GM23248 (cell line): ENCODE measurements at regions not wholly inside any gene's neighbourhood (a gene's known extent, or its start where the extent isn't known, plus 50 kb on each side); places are given as distances from the start of the nearest gene placed in this dataset.
"Not testable (repeated sequence)": the region's sequence is repeated elsewhere in the genome, so short reads cannot be mapped to it uniquely, and the experiment has no call there.

Experiments used
- DNase-seq: peaks from one replicate; pipeline ENCODE4 v3.0.0-alpha.2; 2015
- H2AFZ ChIP-seq: fragments of 200-600 bp; sonication (generic); 2 replicates; pipeline ENCODE4 v1.6.1; 2016; ENCODE audit warnings: antibody characterized with exemption
- H3F3A ChIP-seq: fragments of 200-600 bp; sonication (generic); 2 replicates; pipeline ENCODE4 v1.6.1; 2016; ENCODE audit warnings: mild to moderate bottlenecking, antibody characterized with exemption, mixed run types; ENCODE audit not compliant: insufficient read depth
- H3K27ac ChIP-seq: fragments of 200-600 bp; sonication (generic); 2 replicates; pipeline ENCODE4 v1.5.1; 2016; ENCODE audit warnings: mild to moderate bottlenecking
- H3K27me3 ChIP-seq: fragments of 200-600 bp; sonication (generic); replicated peaks from 2 replicates; pipeline ENCODE4 v1.6.1; 2016; ENCODE audit warnings: mild to moderate bottlenecking; ENCODE audit not compliant: insufficient read depth
- H3K36me3 ChIP-seq: fragments of 200-600 bp; sonication (generic); 2 replicates; pipeline ENCODE4 v1.6.1; 2016; ENCODE audit warnings: low read depth, mild to moderate bottlenecking
- H3K4me1 ChIP-seq: fragments of 200-600 bp; sonication (generic); 2 replicates; pipeline ENCODE4 v1.6.1; 2016; ENCODE audit warnings: mild to moderate bottlenecking; ENCODE audit not compliant: insufficient read depth
- H3K4me2 ChIP-seq: fragments of 200-600 bp; sonication (generic); one replicate; pipeline ENCODE4 v1.6.1; 2016; ENCODE audit warnings: mild to moderate bottlenecking; ENCODE audit not compliant: unreplicated experiment
- H3K4me3 ChIP-seq: fragments of 200-600 bp; sonication (generic); 2 replicates; pipeline ENCODE4 v1.5.1; 2016; ENCODE audit warnings: mild to moderate bottlenecking
- H3K79me2 ChIP-seq: fragments of 200-600 bp; sonication (generic); 2 replicates; pipeline ENCODE4 v1.6.1; 2016; ENCODE audit warnings: mild to moderate bottlenecking; ENCODE audit not compliant: insufficient read depth
- H3K9ac ChIP-seq: fragments of 200-600 bp; sonication (generic); 2 replicates; pipeline ENCODE4 v1.6.1; 2016; ENCODE audit warnings: mild to moderate bottlenecking
- H3K9me2 ChIP-seq: fragments of 200-600 bp; sonication (generic); 2 replicates; pipeline ENCODE4 v1.6.1; 2016; ENCODE audit warnings: mixed run types, mild to moderate bottlenecking, moderate library complexity; ENCODE audit not compliant: insufficient read depth
- H3K9me3 ChIP-seq: fragments of 200-600 bp; sonication (generic); one replicate; pipeline ENCODE4 v1.6.1; 2017; ENCODE audit warnings: low read depth
- H4K20me1 ChIP-seq: fragments of 200-600 bp; sonication (generic); 2 replicates; pipeline ENCODE4 v1.6.0; 2016; ENCODE audit not compliant: insufficient read depth
- EZH2 ChIP-seq: fragments of 200-600 bp; sonication (generic); IDR thresholded peaks from 2 replicates; pipeline ENCODE4 v1.6.1; 2018; ENCODE audit warnings: antibody characterized with exemption, mild to moderate bottlenecking; ENCODE audit not compliant: insufficient read depth, poor library complexity, severe bottlenecking
- EZH2phosphoT487 ChIP-seq: fragments of 200-600 bp; sonication (generic); IDR thresholded peaks from 2 replicates; pipeline ENCODE4 v1.6.1; 2018; ENCODE audit warnings: antibody characterized with exemption, moderate library complexity, mild to moderate bottlenecking, low read depth; ENCODE audit not compliant: insufficient read depth
- WGBS, 2 experiments: methylation state at CpG; one replicate each; pipeline ENCODE4 v1.1.6; 2015 to 2017; ENCODE audit warnings: low lambda C conversion rate in 2 of 2, low coverage in 1 of 2; ENCODE audit errors: missing lambda C conversion rate in 2 of 2; 5-methylcytosine and 5-hydroxymethylcytosine counted together
- in situ Hi-C: fragments of 300-500 bp; cut with MboI; formaldehyde crosslinking; loops from 2 replicates; pipeline ENCODE4 v1.15.0; 2020

- TF ChIP-seq EZH2phosphoT487: no peak
- TF ChIP-seq EZH2: no peak
- H3K4me2 ChIP-seq: no peak overlapping the region
- H3K4me1 ChIP-seq: peaks cover 7% of the 10 kb centered on the region
- H3K9me2 ChIP-seq: no peaks in the 10 kb centered on the region
- H4K20me1 ChIP-seq: no peaks in the 10 kb centered on the region
- no peaks in the 10 kb centered on the region for H3K79me2 ChIP-seq
- 0 out of 2 replicates have a peak, but pooled peaks cover 3% of the 10 kb centered on the region for H3F3A ChIP-seq
- in situ Hi-C loops: no loop called here
- no peak overlapping the region for H3K27ac ChIP-seq
- no peak overlapping the region for H2AFZ ChIP-seq
- DNase-seq: no peak
- no peaks in the 10 kb centered on the region for H3K9me3 ChIP-seq
- H3K4me3 ChIP-seq: no peak overlapping the region
- no peaks in the 10 kb centered on the region for H3K36me3 ChIP-seq
- 33 to 42% methylated on average over 5 of the region's 5 CpGs for WGBS, 2 experiments
- no peak overlapping the region for H3K9ac ChIP-seq
- H3K27me3 ChIP-seq: peaks cover 16% of the 10 kb centered on the region
These were observed 96.1 kb downstream of the IER5 start for GRCh38 chr1:181184621-181185020.

GRCh38 chr1:181185461-181185860 lies 97.0 kb downstream of the IER5 start:
- no peaks in the 10 kb centered on the region for H3K9me2 ChIP-seq
- H2AFZ ChIP-seq: no peak overlapping the region
- H3K4me2 ChIP-seq: no peak overlapping the region
- H3K4me1 ChIP-seq: no peaks in the 10 kb centered on the region; the same call in 1 of the 2 replicates
- DNase-seq: no peak
- 14 to 15% methylated on average over 3 of the region's 3 CpGs for WGBS, 2 experiments
- no peaks in the 10 kb centered on the region for H4K20me1 ChIP-seq
- in situ Hi-C loops: no loop called here
- no peak overlapping the region for H3K9ac ChIP-seq
- H3K79me2 ChIP-seq: no peaks in the 10 kb centered on the region
- peaks cover 16% of the 10 kb centered on the region for H3K27me3 ChIP-seq
- no peaks in the 10 kb centered on the region for H3K9me3 ChIP-seq
- TF ChIP-seq EZH2 (no peak), EZH2phosphoT487 (no peak)
- H3K36me3 ChIP-seq: no peaks in the 10 kb centered on the region
- no peak overlapping the region for H3K4me3 ChIP-seq
- H3K27ac ChIP-seq: no peak overlapping the region
- no peaks in the 10 kb centered on the region for H3F3A ChIP-seq

- H3K79me2 ChIP-seq, H3K9me3 ChIP-seq, in situ Hi-C loops, H3K27ac ChIP-seq, H3K9ac ChIP-seq, DNase-seq, H3F3A ChIP-seq, H3K9me2 ChIP-seq, H3K36me3 ChIP-seq, H3K4me3 ChIP-seq, H3K4me2 ChIP-seq, H4K20me1 ChIP-seq, H3K4me1 ChIP-seq, H2AFZ ChIP-seq: not testable (repeated sequence)
- WGBS, 2 experiments: 28 to 33% methylated on average over 4 of the region's 4 CpGs
- H3K27me3 ChIP-seq: peaks cover 16% of the 10 kb centered on the region
These were observed 97.6 kb downstream of the IER5 start for GRCh38 chr1:181186133-181186532.

GRCh38 chr1:181187337-181188126 lies 99.0 kb downstream of the IER5 start:
- Histone ChIP-seq H3F3A (no peaks in the 10 kb centered on the region), H4K20me1 (no peaks in the 10 kb centered on the region), H3K79me2 (no peaks in the 10 kb centered on the region), H3K27ac (no peak overlapping the region), H2AFZ (no peak overlapping the region), H3K9ac (no peak overlapping the region), H3K27me3 (peaks cover 16% of the 10 kb centered on the region), H3K4me1 (no peaks in the 10 kb centered on the region), H3K36me3 (no peaks in the 10 kb centered on the region), H3K9me3 (no peaks in the 10 kb centered on the region), H3K4me3 (no peak overlapping the region), H3K9me2 (no peaks in the 10 kb centered on the region), H3K4me2 (no peak overlapping the region)
- in situ Hi-C loops: no loop called here
- WGBS, 2 experiments: 40 to 45% methylated on average over 7 of the region's 7 CpGs
- no peak for DNase-seq
- TF ChIP-seq EZH2 (no peak), EZH2phosphoT487 (no peak)

GRCh38 chr1:181189245-181189644 lies 100.7 kb downstream of the IER5 start:
- Histone ChIP-seq H3K4me3 (no peak overlapping the region), H3K4me2 (no peak overlapping the region), H3K4me1 (no peaks in the 10 kb centered on the region), H2AFZ (no peak overlapping the region), H3K27ac (no peak overlapping the region), H3K9me3 (no peaks in the 10 kb centered on the region), H3K9me2 (no peaks in the 10 kb centered on the region), H3F3A (no peaks in the 10 kb centered on the region), H3K36me3 (no peaks in the 10 kb centered on the region), H4K20me1 (no peaks in the 10 kb centered on the region), H3K79me2 (no peaks in the 10 kb centered on the region), H3K27me3 (peaks cover 7% of the 10 kb centered on the region), H3K9ac (no peak overlapping the region)
- no peak for DNase-seq
- TF ChIP-seq EZH2phosphoT487 (no peak), EZH2 (no peak)
- in situ Hi-C loops: no loop called here
- 52 to 55% methylated on average over 7 of the region's 7 CpGs for WGBS, 2 experiments
